ENCODE measurements at regions not wholly inside any gene's neighbourhood (a gene's known extent, or its start where the extent isn't known, plus 50 kb on each side); places are given as distances from the start of the nearest gene placed in this dataset.

GRCh38 chr14:54114941-54115340 lies 158.3 kb upstream of the BMP4 start:
- Histone ChIP-seq H3K36me3 (replicated peaks; ENCODE audit: insufficient read depth, low read depth) (no peaks in the 10 kb centered on the region), H3K9me2 (replicated peaks; ENCODE audit: insufficient read depth) (no peaks in the 10 kb centered on the region), H3K27me3 (no peaks in the 10 kb centered on the region), H3K79me2 (no peaks in the 10 kb centered on the region), H3K9me3 (ENCODE audit: low read depth) (no peaks in the 10 kb centered on the region), H3K4me1 (ENCODE audit: insufficient read depth) (no peaks in the 10 kb centered on the region), H3K4me3 (no peak overlapping the region), H4K20me1 (ENCODE audit: insufficient read depth, poor library complexity, severe bottlenecking) (no peaks in the 10 kb centered on the region), H3K27ac (no peak overlapping the region), H3K4me2 (no peak overlapping the region), H2AFZ (no peak overlapping the region)
- TF ChIP-seq, protein P1, sequence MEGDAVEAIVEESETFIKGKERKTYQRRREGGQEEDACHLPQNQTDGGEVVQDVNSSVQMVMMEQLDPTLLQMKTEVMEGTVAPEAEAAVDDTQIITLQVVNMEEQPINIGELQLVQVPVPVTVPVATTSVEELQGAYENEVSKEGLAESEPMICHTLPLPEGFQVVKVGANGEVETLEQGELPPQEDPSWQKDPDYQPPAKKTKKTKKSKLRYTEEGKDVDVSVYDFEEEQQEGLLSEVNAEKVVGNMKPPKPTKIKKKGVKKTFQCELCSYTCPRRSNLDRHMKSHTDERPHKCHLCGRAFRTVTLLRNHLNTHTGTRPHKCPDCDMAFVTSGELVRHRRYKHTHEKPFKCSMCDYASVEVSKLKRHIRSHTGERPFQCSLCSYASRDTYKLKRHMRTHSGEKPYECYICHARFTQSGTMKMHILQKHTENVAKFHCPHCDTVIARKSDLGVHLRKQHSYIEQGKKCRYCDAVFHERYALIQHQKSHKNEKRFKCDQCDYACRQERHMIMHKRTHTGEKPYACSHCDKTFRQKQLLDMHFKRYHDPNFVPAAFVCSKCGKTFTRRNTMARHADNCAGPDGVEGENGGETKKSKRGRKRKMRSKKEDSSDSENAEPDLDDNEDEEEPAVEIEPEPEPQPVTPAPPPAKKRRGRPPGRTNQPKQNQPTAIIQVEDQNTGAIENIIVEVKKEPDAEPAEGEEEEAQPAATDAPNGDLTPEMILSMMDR (IDR thresholded peaks at IDR 0.05; ENCODE audit: poor library complexity), result no peak
- TF ChIP-seq EZH2phosphoT487 (IDR thresholded peaks at IDR 0.05; ENCODE audit: low read depth, severe bottlenecking, unreplicated experiment), result no peak
- TF ChIP-seq EZH2 (IDR thresholded peaks at IDR 0.05; ENCODE audit: borderline replicate concordance), result no peak
- 93% methylated on average over 1 of the region's 1 CpG for WGBS (ENCODE audit: low lambda C conversion rate, missing lambda C conversion rate)
- DNase-seq (ENCODE audit: low spot score), result no peak

GRCh38 chr14:54116198-54116885 lies 159.7 kb upstream of the BMP4 start:
- Histone ChIP-seq H3K27me3 (no peaks in the 10 kb centered on the region), H3K9me2 (replicated peaks; ENCODE audit: insufficient read depth) (no peaks in the 10 kb centered on the region), H3K4me2 (no peak overlapping the region), H4K20me1 (ENCODE audit: insufficient read depth, poor library complexity, severe bottlenecking) (no peaks in the 10 kb centered on the region), H3K36me3 (replicated peaks; ENCODE audit: insufficient read depth, low read depth) (no peaks in the 10 kb centered on the region), H3K27ac (no peak overlapping the region), H3K79me2 (no peaks in the 10 kb centered on the region), H3K4me1 (ENCODE audit: insufficient read depth) (no peaks in the 10 kb centered on the region), H2AFZ (no peak overlapping the region), H3K4me3 (no peak overlapping the region), H3K9me3 (ENCODE audit: low read depth) (no peaks in the 10 kb centered on the region)
- 98% methylated on average over 2 of the region's 2 CpGs for WGBS (ENCODE audit: low lambda C conversion rate, missing lambda C conversion rate)
- TF ChIP-seq, protein P1 (IDR thresholded peaks at IDR 0.05; ENCODE audit: poor library complexity), result no peak
- TF ChIP-seq EZH2 (IDR thresholded peaks at IDR 0.05; ENCODE audit: borderline replicate concordance) (no peak), EZH2phosphoT487 (IDR thresholded peaks at IDR 0.05; ENCODE audit: low read depth, severe bottlenecking, unreplicated experiment) (no peak)
- DNase-seq (ENCODE audit: low spot score), result no peak

DNA sequence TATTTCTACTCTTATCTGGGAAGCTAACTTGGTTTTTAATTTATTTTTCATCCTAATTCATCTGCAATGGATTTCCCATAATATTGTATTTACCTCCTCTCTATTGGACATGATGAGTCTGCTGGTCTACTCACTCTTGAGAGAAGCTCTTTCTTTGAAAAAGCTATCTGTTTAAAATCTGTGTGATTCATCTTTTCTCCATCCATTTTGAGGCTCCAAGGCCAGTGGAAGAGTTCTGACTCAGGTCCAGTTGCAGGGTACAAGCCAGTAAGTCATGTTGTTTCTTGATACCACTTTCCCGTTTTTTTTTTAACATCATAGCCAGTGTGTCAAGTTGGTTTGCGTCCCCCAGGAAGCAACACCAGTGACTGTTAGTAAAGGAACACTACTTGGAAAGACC lies 160.3 kb upstream of the BMP4 start:
- no peak for TF ChIP-seq EZH2phosphoT487 (IDR thresholded peaks at IDR 0.05; ENCODE audit: low read depth, severe bottlenecking, unreplicated experiment)
- Histone ChIP-seq H3K9me3 (ENCODE audit: low read depth) (no peaks in the 10 kb centered on the region), H3K4me2 (no peak overlapping the region), H4K20me1 (ENCODE audit: insufficient read depth, poor library complexity, severe bottlenecking) (no peaks in the 10 kb centered on the region), H3K27ac (no peak overlapping the region), H3K36me3 (replicated peaks; ENCODE audit: insufficient read depth, low read depth) (no peaks in the 10 kb centered on the region), H3K4me1 (ENCODE audit: insufficient read depth) (no peaks in the 10 kb centered on the region), H3K9me2 (replicated peaks; ENCODE audit: insufficient read depth) (no peaks in the 10 kb centered on the region), H2AFZ (no peak overlapping the region), H3K79me2 (no peaks in the 10 kb centered on the region), H3K27me3 (no peaks in the 10 kb centered on the region), H3K4me3 (no peak overlapping the region)
- DNase-seq (ENCODE audit: low spot score), result no peak
- 93% methylated on average over 2 of the region's 2 CpGs for WGBS (ENCODE audit: low lambda C conversion rate, missing lambda C conversion rate)

DNA sequence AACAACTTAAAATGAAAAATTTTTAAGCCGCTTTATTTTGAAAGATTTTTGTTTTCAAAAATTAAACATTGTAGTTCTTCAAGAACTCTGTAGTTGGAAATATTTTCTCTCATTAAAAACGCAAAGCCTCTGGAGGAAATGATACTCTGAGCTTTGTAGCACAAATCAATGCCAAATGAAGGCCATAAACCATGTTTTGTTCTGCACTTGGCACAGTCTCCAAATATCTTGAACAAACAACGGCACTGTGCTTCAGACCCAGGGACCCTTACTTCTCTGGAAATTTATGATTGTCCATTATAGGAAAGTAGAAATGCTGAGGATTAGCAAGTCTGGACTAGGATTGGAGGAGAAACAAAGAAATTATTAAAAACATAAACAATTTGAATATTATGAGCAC lies 160.8 kb upstream of the BMP4 start:
- no peaks in the 10 kb centered on the region for H3K79me2 ChIP-seq
- 66% methylated on average over 3 of the region's 3 CpGs for WGBS (ENCODE audit: low lambda C conversion rate, missing lambda C conversion rate)
- H3K4me2 ChIP-seq, result no peak overlapping the region
- no peaks in the 10 kb centered on the region for H3K27me3 ChIP-seq
- TF ChIP-seq EZH2phosphoT487 (IDR thresholded peaks at IDR 0.05; ENCODE audit: low read depth, severe bottlenecking, unreplicated experiment) (no peak), EZH2 (IDR thresholded peaks at IDR 0.05; ENCODE audit: borderline replicate concordance) (no peak)
- TF ChIP-seq, protein P1 (IDR thresholded peaks at IDR 0.05; ENCODE audit: poor library complexity), result no peak
- H3K4me3 ChIP-seq, result no peak overlapping the region
- H2AFZ ChIP-seq, result no peak overlapping the region
- H3K9me2 ChIP-seq (replicated peaks; ENCODE audit: insufficient read depth), result no peaks in the 10 kb centered on the region
- no peak overlapping the region for H3K27ac ChIP-seq
- H3K4me1 ChIP-seq (ENCODE audit: insufficient read depth), result no peaks in the 10 kb centered on the region
- no peaks in the 10 kb centered on the region for H3K9me3 ChIP-seq (ENCODE audit: low read depth)
- no peak for DNase-seq (ENCODE audit: low spot score)
- no peaks in the 10 kb centered on the region for H4K20me1 ChIP-seq (ENCODE audit: insufficient read depth, poor library complexity, severe bottlenecking)
- no peaks in the 10 kb centered on the region for H3K36me3 ChIP-seq (replicated peaks; ENCODE audit: insufficient read depth, low read depth)

All from hepatocyte (in vitro differentiated cells).